RWPE2 (cell line): ENCODE measurements at regions not wholly inside any gene's neighbourhood (a gene's known extent, or its start where the extent isn't known, plus 50 kb on each side); places are given as distances from the start of the nearest gene placed in this dataset.

ENCODE experiments used
- ATAC-seq: fragments of 200-7000 bp; cut with Tn5 transposase; 3 replicates; pipeline ENCODE4 v1.9.1; 2021; ENCODE audit warnings: low read depth
- DNase-seq: peaks from one replicate; pipeline ENCODE4 v3.0.0-alpha.2; 2020; ENCODE audit warnings: low spot score
- H3K27ac ChIP-seq: fragments of 450-650 bp; 2 replicates; pipeline ENCODE4 v1.5.1; 2017; ENCODE audit warnings: mild to moderate bottlenecking; ENCODE audit not compliant: poor library complexity, severe bottlenecking
- H3K27me3 ChIP-seq: fragments of 250-450 bp; sonication (Bioruptor Pico); 2 replicates; pipeline ENCODE4 v1.5.1; 2021; ENCODE audit warnings: mild to moderate bottlenecking, moderate library complexity; ENCODE audit not compliant: insufficient read depth, poor library complexity, severe bottlenecking
- H3K36me3 ChIP-seq: fragments of 250-450 bp; sonication (Bioruptor Pico); 2 replicates; pipeline ENCODE4 v1.5.1; 2020; ENCODE audit warnings: low read depth, mild to moderate bottlenecking, moderate library complexity
- H3K4me1 ChIP-seq: fragments of 250-450 bp; sonication (Bioruptor Pico); 2 replicates; pipeline ENCODE4 v1.5.1; 2021; ENCODE audit warnings: mild to moderate bottlenecking, moderate library complexity; ENCODE audit not compliant: insufficient read depth, poor library complexity, severe bottlenecking
- H3K4me3 ChIP-seq: fragments of 250-450 bp; sonication (Bioruptor Pico); 2 replicates; pipeline ENCODE4 v1.5.1; 2021; ENCODE audit warnings: mild to moderate bottlenecking, moderate library complexity; ENCODE audit not compliant: severe bottlenecking
- H3K9me3 ChIP-seq: fragments of 250-450 bp; sonication (Bioruptor Pico); 2 replicates; pipeline ENCODE4 v1.5.1; 2021; ENCODE audit warnings: mild to moderate bottlenecking, moderate library complexity; ENCODE audit not compliant: severe bottlenecking
- TF ChIP-seq, protein P1 (sequence below): fragments of 450-650 bp; IDR thresholded peaks from one replicate; pipeline ENCODE4 v1.5.1; 2017; ENCODE audit warnings: mild to moderate bottlenecking, moderate library complexity; ENCODE audit not compliant: poor library complexity, severe bottlenecking

GRCh38 chr6:112984899-112985298 is 637.8 kb downstream of the RFPL4B start:
- Histone ChIP-seq H3K4me3 (no peak overlapping the region), H3K36me3 (no peaks in the 10 kb centered on the region), H3K4me1 (peaks cover 13% of the 10 kb centered on the region), H3K27ac (no peak overlapping the region), H3K9me3 (no peaks in the 10 kb centered on the region), H3K27me3 (no peaks in the 10 kb centered on the region)
- DNase-seq: no peak
- TF ChIP-seq, protein P1, sequence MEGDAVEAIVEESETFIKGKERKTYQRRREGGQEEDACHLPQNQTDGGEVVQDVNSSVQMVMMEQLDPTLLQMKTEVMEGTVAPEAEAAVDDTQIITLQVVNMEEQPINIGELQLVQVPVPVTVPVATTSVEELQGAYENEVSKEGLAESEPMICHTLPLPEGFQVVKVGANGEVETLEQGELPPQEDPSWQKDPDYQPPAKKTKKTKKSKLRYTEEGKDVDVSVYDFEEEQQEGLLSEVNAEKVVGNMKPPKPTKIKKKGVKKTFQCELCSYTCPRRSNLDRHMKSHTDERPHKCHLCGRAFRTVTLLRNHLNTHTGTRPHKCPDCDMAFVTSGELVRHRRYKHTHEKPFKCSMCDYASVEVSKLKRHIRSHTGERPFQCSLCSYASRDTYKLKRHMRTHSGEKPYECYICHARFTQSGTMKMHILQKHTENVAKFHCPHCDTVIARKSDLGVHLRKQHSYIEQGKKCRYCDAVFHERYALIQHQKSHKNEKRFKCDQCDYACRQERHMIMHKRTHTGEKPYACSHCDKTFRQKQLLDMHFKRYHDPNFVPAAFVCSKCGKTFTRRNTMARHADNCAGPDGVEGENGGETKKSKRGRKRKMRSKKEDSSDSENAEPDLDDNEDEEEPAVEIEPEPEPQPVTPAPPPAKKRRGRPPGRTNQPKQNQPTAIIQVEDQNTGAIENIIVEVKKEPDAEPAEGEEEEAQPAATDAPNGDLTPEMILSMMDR: no peak
- ATAC-seq: no peak

DNA sequence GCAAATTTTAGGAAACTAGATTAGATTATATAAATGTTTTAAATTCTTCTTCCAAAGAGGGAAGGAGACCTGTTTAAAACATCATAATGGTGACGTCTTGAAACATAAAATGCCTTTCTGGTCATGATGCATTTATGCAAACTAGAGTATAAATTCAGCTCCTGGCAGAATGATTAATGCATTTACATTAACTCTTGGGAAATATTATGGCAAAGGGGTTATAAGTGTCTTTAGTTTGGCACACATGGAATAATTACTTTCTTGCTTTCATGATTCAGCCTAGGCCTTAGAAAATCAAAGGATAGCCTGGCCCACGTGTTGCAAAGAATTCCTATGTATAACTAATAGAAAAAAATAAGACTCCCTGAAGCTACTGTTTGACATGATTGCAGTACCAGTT is 639.2 kb downstream of the RFPL4B start:
- TF ChIP-seq, protein P1: no peak
- ATAC-seq: no peak
- H3K27ac ChIP-seq: no peak overlapping the region
- H3K9me3 ChIP-seq: no peaks in the 10 kb centered on the region
- H3K4me1 ChIP-seq: peaks cover 10% of the 10 kb centered on the region
- H3K27me3 ChIP-seq: no peaks in the 10 kb centered on the region
- no peak for DNase-seq
- no peak overlapping the region for H3K4me3 ChIP-seq
- H3K36me3 ChIP-seq: no peaks in the 10 kb centered on the region

DNA sequence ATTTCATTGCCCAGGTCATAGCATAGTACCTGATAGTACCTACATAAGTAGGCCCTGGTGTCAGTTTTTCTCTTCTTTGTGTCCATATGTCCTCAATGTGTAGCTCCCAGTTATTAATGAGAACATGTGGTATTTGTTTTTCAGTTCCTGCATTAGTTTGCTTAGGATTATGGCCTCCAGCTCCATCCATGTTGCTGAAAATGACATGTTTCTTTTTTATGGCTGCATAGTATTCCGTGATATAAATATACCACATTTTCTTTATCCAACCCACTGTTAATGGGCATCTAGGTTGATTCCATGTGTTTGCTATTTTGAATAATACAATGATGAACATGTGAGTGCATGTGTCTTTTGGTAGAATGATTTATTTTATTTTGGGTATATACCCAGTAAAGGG is 641.6 kb downstream of the RFPL4B start:
- Histone ChIP-seq H3K4me1 (peaks cover 5% of the 10 kb centered on the region), H3K27me3 (no peaks in the 10 kb centered on the region), H3K9me3 (no peaks in the 10 kb centered on the region), H3K36me3 (no peaks in the 10 kb centered on the region), H3K27ac (no peak overlapping the region), H3K4me3 (no peak overlapping the region)
- ATAC-seq (no peak), DNase-seq (no peak)
- TF ChIP-seq, protein P1: no peak

DNA sequence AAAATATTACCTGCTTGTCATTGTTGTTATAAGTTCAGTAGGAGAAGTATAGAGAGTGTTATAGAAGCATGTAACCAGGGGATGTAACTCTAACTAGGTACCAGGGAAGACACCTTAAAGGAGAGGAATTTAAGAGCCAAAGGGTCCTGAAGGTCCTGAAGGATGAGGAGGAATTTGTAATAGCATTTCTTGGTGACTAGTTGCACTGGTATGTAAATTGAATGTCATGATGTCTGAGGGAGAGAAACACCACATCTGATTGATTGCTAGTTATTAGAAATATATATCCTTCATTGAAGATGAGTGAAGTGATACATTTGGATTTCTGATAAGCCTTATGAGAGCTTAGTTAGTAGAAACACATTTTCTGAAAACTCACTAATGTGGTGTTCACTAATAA is 643.8 kb downstream of the RFPL4B start:
- H3K4me3 ChIP-seq: no peak overlapping the region
- no peaks in the 10 kb centered on the region for H3K27me3 ChIP-seq
- H3K9me3 ChIP-seq: no peaks in the 10 kb centered on the region
- DNase-seq (no peak), ATAC-seq (no peak)
- H3K4me1 ChIP-seq: no peaks in the 10 kb centered on the region
- H3K36me3 ChIP-seq: no peaks in the 10 kb centered on the region
- TF ChIP-seq, protein P1: no peak
- no peak overlapping the region for H3K27ac ChIP-seq

DNA sequence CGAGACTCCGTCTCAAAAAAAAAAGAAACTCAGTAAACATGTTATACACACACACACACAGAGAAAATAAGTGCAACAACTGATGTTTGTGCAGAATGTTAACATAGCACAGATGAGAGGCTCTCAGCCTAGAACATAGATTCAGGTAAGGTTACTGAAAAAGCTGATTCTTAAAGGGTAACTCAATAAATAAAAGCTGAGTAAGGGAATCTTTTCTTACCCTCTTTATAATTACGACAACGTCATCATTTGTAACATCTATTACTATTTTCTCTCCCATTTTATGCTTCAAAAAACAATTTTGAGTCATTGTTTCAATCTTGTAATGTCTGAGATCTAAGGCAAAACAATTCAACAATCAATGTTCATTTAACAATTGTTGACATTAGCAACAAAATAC is 644.8 kb downstream of the RFPL4B start:
- TF ChIP-seq, protein P1: no peak
- Histone ChIP-seq H3K27ac (no peak overlapping the region), H3K4me1 (no peaks in the 10 kb centered on the region), H3K4me3 (no peak overlapping the region), H3K36me3 (no peaks in the 10 kb centered on the region), H3K27me3 (no peaks in the 10 kb centered on the region), H3K9me3 (no peaks in the 10 kb centered on the region)
- DNase-seq: no peak
- no peak for ATAC-seq
